NK-92 (cell line): ENCODE measurements at regions not wholly inside any gene's neighbourhood (a gene's known extent, or its start where the extent isn't known, plus 50 kb on each side); places are given as distances from the start of the nearest gene placed in this dataset.

Experiments used
- DNase-seq: peaks from one replicate; lab custom pipeline; 2025; ENCODE audit not compliant: unreplicated experiment; lab: John Stamatoyannopoulos, UW

- DNase-seq = no peak
Observed at GRCh38 chr5:89759802-89760201, 649.8 kb downstream of the CETN3 start.

DNA sequence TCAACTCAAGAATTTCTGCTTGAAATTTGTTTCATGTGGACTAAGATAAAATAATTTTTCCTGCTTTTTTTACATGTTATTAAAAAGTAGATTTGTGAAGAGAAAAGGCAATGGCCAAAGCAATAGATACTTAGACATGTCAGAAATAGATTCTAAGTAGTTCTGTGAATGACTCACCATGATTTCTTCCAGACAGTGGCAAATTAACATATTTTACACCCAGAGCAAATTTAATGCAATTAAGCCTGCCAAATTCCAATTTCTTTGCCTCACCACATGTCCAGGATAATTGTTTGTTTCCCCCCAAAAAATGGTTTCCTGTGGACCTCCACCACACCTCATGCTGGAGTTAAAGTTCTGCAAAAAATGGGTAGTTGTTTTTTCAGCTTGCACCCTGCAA is 651.4 kb downstream of the CETN3 start:
- DNase-seq = no peak

GRCh38 chr5:89756955-89757354 is 652.6 kb downstream of the CETN3 start:
- no peak for DNase-seq

GRCh38 chr5:89755024-89755423 is 654.5 kb downstream of the CETN3 start:
- no peak for DNase-seq

DNA sequence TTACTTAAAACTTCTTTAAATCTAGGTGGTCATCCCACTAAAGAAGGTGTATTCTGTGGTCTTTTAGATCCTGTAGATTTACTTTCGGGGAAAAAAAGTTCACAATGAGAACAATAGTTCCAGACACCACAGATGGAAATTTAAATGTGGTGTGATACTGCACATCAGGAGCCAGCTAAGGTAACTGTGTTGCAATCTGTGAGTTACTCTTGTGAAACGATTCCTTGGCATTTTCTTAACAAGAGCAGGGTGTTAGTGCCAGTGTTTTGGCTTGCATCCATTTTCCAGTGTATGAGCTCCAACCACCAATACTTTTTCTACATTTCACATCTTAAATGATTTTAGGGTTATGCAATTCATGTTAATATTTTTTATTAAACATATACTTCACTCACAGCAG is 674.5 kb downstream of the CETN3 start:
- no peak for DNase-seq

DNA sequence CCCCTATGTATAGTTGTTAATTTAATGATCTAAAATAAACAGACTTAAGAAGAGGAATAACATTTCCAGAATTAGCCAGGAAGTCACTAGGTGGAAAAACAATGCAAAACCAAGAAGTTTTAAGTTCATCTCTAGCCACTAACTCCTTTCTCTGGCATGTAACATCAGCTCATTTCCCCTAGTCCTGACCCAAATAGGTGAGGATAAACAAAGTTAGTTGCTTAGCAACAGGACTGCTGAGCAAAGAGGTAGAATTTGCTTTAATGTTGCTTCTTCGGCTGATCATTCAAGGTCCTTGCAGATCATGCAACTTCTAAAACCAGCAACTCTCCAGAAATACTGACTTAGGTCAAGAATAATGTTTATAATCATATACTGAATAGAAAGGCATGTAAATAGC is 675.8 kb downstream of the CETN3 start:
- no peak for DNase-seq

DNA sequence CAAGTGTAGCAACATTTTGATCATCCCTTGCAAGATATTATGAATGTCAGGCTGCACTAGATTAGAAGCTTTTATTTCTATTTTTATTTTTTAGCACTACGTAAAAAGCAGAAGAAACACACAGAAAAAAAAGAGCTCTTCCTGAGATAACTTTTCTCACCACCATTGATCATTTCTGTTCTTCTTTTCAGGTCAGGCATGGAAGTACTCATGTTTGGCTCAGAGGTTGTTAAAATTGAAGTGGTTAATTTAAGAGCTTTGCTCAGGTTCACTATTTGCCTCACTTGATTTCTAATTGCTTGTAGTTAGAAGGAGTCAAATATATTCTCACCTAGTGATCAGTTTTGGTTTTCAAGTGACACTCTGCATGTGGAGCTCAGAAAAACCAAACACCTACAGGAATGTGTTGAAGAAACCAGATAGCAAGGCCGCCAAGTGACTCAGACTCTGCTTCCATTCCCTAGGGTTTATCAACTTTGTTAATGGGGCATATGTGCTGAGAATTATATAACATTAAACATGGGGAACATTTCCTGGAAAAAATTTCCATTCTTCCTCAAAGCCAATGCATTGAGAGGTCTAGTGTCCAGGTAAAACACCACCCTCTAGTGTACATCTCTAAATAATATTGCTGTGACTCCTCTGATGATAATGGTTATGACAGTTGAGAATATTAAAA is 679.8 kb downstream of the CETN3 start:
- DNase-seq = no peak

DNA sequence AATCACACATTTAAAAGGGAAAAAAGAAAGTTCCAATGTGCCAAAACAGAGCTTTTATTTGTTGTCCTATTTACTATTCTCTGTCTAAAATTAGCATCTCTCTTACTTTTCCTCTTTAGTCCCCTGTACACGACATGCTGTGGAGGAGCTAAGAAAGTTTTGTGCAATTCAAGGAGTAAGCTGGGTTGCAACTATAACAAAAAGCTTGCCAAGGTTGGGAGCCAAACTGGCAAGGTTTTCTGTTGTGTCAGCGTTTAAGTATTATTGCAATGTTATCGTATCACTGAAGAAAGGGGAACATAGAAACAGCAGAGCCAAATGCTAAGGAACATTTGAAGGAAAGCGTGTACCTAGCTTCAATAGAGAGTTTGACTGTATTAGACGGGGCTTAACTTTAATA is 680.8 kb downstream of the CETN3 start:
- no peak for DNase-seq

DNA sequence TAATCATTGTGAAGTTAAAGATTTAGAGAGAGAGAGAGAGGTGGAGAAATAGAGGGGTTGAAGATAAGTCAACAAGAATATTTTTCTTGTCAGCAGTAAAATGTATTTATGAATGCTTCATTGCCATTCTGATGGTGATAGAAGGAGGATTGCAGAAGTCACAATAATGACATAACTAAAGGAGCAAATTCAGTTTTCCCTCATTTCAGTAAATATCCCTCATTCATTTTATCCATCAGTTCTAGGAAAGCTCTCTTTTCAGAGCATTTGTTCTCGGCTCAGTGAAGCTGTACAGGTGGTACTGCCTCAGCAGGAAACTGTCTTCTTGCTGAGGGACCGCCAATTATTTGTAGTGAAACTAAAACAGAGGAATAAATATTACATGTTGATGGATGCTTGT is 681.4 kb downstream of the CETN3 start:
- DNase-seq = no peak

DNA sequence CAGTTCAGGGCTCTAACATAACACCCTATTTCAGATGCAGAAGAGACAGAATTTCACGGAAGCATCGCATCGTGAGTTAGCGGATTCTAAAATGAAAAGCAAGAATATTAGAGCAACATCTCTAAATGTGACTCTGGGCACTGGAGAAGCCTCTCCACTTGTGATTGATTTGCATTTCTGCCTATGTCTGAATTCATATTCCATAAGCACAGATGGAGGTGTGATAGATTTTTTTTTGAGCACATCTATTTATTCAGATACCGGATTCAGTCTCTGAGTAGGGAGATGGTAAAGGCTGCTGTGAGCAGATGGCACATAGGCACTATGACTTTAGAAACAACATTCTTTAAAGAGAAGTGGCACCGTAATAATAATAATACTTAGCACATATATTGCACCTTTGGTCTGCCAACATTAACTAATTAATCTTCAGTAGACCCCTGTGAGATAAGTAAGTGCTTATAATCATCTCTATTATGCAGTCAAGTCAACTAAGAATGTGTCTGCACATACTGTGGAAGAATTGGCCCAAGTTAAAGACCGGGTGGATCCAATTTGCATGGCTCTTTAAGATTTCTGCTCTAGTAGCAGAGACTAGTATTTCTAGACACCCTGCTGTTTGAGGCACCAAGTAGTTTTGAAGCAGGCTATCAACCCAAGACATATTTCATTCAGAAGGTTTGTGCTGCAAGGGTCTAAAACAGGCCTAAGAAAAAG is 685.0 kb downstream of the CETN3 start:
- no peak for DNase-seq

DNA sequence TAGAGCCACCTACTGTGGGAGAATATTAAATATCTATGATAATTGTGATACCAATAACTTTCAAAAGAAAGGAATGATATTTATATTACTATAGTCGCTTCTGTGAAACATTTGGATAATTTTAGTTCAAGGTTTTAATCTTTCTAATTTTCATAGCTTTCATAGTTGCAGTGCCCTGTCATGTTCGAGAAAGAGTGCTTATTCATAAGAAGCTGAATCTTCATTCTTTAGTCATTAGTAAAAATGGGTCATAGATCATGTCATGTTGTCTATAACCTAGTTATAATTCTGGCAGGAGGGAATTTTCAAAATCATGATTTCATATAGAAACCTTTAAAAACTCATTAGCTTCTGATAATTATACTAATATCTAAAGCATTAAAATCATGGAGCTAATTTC is 685.6 kb downstream of the CETN3 start:
- no peak for DNase-seq

- no peak for DNase-seq
Observed at GRCh38 chr5:89722538-89722937, 687.0 kb downstream of the CETN3 start.

GRCh38 chr5:89721931-89722330 is 687.6 kb downstream of the CETN3 start:
- DNase-seq = no peak

DNA sequence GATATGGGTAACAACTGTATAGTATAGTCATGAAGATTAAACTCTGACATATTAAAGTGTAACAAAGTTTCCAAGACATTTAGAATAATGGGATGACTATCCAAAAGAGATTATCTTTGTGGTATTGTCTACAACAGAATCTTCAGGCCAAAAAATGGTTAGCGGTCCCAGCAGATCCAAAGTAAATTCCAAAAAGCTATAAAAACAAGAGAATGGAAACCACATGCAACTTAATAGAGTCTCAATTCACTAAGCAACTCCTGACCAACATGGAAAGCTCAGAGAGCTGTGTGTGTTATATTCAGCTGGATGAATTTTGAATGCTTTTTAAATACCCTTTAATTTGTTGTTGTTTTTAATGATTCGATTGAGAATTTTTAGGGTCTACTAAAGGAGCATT is 688.2 kb downstream of the CETN3 start:
- no peak for DNase-seq

DNA sequence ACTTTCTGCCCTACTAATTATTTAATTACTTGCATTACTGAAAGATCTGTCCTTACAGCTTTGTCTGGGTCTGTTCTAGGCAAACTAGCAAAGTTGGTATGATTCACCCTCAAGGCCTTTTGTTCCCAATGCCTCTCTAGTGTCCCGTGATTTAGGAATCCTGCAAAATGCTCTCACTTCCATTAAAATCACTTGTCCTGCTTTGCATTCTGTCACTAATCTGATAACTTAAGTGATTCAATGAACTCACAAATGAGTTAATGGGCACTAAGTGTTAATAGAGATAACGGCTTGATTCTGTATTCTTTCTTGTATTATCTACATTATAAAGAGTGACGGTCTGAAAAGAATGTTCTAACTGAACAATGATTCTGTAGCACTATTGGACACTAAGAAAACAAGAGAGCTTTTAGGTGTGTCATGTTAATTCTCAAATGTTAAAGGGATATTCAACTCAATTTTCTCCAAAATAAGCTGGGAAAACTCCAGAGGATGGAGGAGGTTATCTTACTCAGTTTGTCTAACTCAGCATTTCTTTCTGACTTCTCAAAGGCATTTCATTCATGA is 697.3 kb downstream of the CETN3 start:
- no peak for DNase-seq

DNA sequence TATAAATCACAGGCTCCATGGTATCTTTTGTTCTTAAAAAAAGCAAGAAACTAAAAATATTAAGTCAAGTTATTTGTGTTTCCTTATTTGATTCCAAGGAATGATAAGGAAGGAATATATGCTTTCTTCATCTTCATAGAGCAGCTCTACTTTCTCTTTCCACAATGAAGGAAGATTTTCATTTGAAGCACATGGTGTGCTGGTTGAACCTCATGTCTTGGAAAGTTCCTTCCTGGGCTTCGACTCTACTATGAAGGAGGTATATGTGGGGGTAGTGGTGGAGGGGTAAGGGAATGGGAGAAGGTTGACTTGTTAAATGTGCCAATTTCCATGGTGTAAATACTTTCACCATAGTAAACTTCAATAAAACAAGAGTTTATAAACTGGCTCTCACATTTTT is 698.0 kb downstream of the CETN3 start:
- no peak for DNase-seq

GRCh38 chr5:89710006-89710405 is 699.5 kb downstream of the CETN3 start:
- DNase-seq = no peak

- no peak for DNase-seq
Observed at GRCh38 chr5:89707891-89708290, 701.7 kb downstream of the CETN3 start.

DNA sequence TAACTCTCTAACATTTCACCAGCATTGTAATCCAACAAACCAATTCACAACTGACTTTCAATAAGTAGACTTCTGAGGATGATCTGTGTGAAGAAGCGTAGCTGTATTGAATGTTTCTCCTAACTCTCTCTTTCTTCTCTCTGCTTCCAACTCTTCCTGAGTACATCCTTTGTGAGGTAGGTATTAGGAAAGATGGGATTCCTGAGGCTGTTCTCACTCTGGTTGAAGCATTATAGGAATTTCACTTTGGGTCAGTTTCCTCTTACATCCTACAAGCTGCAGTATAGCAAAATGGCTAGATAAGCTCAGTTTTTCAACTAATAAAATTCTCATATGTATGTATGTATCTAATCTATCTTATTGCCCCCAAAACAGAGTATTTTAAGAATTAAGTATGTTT is 702.8 kb downstream of the CETN3 start:
- DNase-seq = no peak

GRCh38 chr5:89703817-89704216 is 705.7 kb downstream of the CETN3 start:
- DNase-seq = no peak

DNA sequence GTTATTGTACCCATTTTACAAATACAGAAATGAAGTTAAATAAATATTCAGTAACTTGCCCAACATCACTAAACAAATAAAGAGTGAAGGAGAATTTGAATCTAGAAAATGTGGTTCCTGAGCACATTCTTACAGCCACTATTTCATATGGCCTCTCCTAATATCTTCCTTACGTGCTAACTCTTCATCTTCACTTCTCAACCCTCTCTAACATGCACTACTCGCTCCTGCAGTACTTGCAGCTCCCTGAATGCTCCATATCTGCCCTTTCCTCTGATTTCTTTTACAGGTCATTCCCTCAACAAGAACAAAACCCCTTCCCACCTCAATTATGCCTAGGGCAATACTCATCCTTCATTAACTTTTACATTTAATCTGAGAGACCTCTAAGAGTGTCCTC is 711.5 kb downstream of the CETN3 start:
- no peak for DNase-seq

- DNase-seq = no peak
Observed at GRCh38 chr5:89697581-89697980, 712.0 kb downstream of the CETN3 start.

GRCh38 chr5:89695371-89695770 is 714.2 kb downstream of the CETN3 start:
- no peak for DNase-seq
